ENCODE measurements at regions not wholly inside any gene's neighbourhood (a gene's known extent, or its start where the extent isn't known, plus 50 kb on each side); places are given as distances from the start of the nearest gene placed in this dataset.
A peak's percentile ranks its signal among the peaks of the same experiment; 100 is the strongest.

DNA sequence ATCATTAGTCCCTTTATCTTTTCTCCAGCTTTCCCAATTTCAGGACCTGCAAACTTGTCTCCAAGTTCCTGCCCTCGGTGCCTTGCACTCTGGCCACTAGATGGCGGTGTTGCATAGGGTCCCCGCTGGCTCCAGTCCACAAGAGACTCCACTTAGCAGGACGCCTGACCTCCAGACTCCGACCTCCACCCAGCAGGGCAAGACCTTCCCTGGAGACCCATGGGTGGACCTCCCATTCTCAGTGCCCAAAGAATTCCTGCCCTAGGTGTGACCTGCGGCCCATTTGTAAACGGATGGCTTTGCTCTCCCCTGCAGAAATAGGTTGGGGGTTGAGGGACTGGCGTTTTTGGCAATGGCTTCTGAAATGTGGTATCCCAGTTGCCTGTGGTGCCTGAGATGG lies 82.6 kb downstream of the LSM3 start:
- ChIA-PET POLR2A (ENCODE audit: unreplicated experiment) (no interaction called here), CTCF (interaction anchor here (0.6 to 1.1 kb wide), 3 partner anchors 58 to 207 kb away, joined by 3 to 7 read pairs (median 4); no protein-coding TSS in a partner anchor)
- Histone ChIP-seq H3K4me1 (replicated peaks; ENCODE audit: insufficient read depth) (peaks cover 44% of the 10 kb centered on the region), H4K20me1 (ENCODE audit: insufficient read depth) (no peaks in the 10 kb centered on the region), H3K27ac (no peak overlapping the region), H3K79me2 (ENCODE audit: low read depth) (no peaks in the 10 kb centered on the region), H3K4me3 (no peak overlapping the region), H3K9me3 (ENCODE audit: insufficient read depth, low read depth) (no peaks in the 10 kb centered on the region), H3K27me3 (ENCODE audit: insufficient read depth, low read depth) (no peaks in the 10 kb centered on the region), H3K36me3 (ENCODE audit: low read depth) (no peaks in the 10 kb centered on the region), H3K4me2 (peak overlapping the region; percentile 45), H2AFZ (no peak overlapping the region), H3F3A (ENCODE audit: insufficient read depth, low read depth) (peaks cover 23% of the 10 kb centered on the region), H3K9me2 (ENCODE audit: insufficient read depth) (no peaks in the 10 kb centered on the region)
- BruUV-seq (replicated peaks): no TSS peak
- DNase-seq: peak; percentile 61 to 83
- intact Hi-C loops (cut with micrococcal nuclease; ENCODE audit: unreplicated experiment): loop anchor here (1.0 to 10.0 kb wide), 10 partner anchors 58 to 656 kb away; partner anchors contain the start of gene SLC6A6
- TF ChIP-seq, protein P1, sequence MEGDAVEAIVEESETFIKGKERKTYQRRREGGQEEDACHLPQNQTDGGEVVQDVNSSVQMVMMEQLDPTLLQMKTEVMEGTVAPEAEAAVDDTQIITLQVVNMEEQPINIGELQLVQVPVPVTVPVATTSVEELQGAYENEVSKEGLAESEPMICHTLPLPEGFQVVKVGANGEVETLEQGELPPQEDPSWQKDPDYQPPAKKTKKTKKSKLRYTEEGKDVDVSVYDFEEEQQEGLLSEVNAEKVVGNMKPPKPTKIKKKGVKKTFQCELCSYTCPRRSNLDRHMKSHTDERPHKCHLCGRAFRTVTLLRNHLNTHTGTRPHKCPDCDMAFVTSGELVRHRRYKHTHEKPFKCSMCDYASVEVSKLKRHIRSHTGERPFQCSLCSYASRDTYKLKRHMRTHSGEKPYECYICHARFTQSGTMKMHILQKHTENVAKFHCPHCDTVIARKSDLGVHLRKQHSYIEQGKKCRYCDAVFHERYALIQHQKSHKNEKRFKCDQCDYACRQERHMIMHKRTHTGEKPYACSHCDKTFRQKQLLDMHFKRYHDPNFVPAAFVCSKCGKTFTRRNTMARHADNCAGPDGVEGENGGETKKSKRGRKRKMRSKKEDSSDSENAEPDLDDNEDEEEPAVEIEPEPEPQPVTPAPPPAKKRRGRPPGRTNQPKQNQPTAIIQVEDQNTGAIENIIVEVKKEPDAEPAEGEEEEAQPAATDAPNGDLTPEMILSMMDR (conservative IDR thresholded peaks at IDR 0.05): peak; percentile 99
- TF ChIP-seq EZH2 (IDR thresholded peaks at IDR 0.05; ENCODE audit: low read depth): no peak

DNA sequence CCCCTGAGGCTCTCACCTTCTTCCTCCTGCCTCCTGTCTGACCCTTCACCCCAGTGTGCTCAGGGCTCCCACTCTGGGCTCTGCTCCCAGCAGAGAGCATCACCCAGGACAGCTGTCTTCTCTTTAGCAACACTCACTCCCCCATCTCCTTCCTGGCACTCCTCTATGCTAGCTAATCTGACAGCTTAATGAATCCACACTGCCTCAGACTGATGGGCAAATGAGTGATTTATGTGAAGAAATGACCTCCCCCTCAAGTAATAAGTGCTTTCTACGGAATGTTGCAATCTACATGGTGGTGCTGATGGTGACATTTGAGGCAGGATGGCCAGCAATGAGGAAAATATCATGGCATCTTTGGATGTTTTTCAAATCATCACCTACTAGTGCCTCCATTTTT lies 83.6 kb downstream of the LSM3 start:
- no peak overlapping the region for H3K27ac ChIP-seq
- CTCF ChIA-PET: no interaction called here
- BruUV-seq (replicated peaks): no TSS peak

DNA sequence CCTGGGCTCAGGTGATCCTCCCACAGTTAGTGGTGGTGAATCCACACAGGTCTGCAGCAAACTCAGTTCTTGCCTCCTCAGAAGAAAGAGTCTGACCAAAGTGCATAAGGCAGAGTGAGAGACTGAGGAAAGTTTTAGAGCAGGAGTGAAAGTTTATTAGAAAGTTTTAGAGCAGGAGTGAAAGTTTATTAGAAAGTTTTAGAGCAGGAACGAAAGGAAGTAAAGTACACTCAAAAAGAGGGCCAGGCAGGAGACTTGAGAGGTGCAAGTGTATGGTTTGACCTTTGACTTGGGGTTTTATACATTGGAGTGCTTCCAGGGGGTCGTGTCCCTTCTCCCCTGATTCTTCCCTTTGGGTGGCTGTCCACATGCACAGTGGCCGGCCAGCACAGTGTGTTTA lies 84.2 kb downstream of the LSM3 start:
- Histone ChIP-seq H3K4me1 (replicated peaks; ENCODE audit: insufficient read depth) (peaks cover 47% of the 10 kb centered on the region), H3K27ac (no peak overlapping the region), H2AFZ (no peak overlapping the region), H3K4me2 (no peak overlapping the region), H3K79me2 (ENCODE audit: low read depth) (no peaks in the 10 kb centered on the region), H3K9me2 (ENCODE audit: insufficient read depth) (no peaks in the 10 kb centered on the region), H3K4me3 (no peak overlapping the region), H4K20me1 (ENCODE audit: insufficient read depth) (no peaks in the 10 kb centered on the region), H3K36me3 (ENCODE audit: low read depth) (no peaks in the 10 kb centered on the region), H3K27me3 (ENCODE audit: insufficient read depth, low read depth) (no peaks in the 10 kb centered on the region), H3K9me3 (ENCODE audit: insufficient read depth, low read depth) (no peaks in the 10 kb centered on the region), H3F3A (ENCODE audit: insufficient read depth, low read depth) (peaks cover 24% of the 10 kb centered on the region; the same call in 1 of the 2 replicates)
- no TSS peak for BruUV-seq (replicated peaks)
- DNase-seq: no peak
- ChIA-PET POLR2A (ENCODE audit: unreplicated experiment) (no interaction called here), CTCF (no interaction called here)
- intact Hi-C loops (cut with micrococcal nuclease; ENCODE audit: unreplicated experiment): loop anchor here (1.0 to 10.0 kb wide), 3 partner anchors 62 to 654 kb away; no protein-coding TSS in a partner anchor
- TF ChIP-seq EZH2 (IDR thresholded peaks at IDR 0.05; ENCODE audit: low read depth): no peak
- TF ChIP-seq, protein P1 (conservative IDR thresholded peaks at IDR 0.05): no peak

More for the DNA sequence above, 83.6 kb downstream of the LSM3 start:
- POLR2A ChIA-PET (ENCODE audit: unreplicated experiment): no interaction called here
- peaks cover 44% of the 10 kb centered on the region for H3K4me1 ChIP-seq (replicated peaks; ENCODE audit: insufficient read depth)
- no peaks in the 10 kb centered on the region for H3K36me3 ChIP-seq (ENCODE audit: low read depth)
- no peaks in the 10 kb centered on the region for H3K27me3 ChIP-seq (ENCODE audit: insufficient read depth, low read depth)
- intact Hi-C loops (cut with micrococcal nuclease; ENCODE audit: unreplicated experiment): loop anchor here (1.0 to 10.0 kb wide), 3 partner anchors 63 to 655 kb away; no protein-coding TSS in a partner anchor
- H2AFZ ChIP-seq: no peak overlapping the region
- no peaks in the 10 kb centered on the region for H3K9me2 ChIP-seq (ENCODE audit: insufficient read depth)
- TF ChIP-seq EZH2 (IDR thresholded peaks at IDR 0.05; ENCODE audit: low read depth): no peak
- TF ChIP-seq, protein P1 (conservative IDR thresholded peaks at IDR 0.05): no peak
- no peaks in the 10 kb centered on the region for H3K9me3 ChIP-seq (ENCODE audit: insufficient read depth, low read depth)
- no peak overlapping the region for H3K4me3 ChIP-seq
- H3K79me2 ChIP-seq (ENCODE audit: low read depth): no peaks in the 10 kb centered on the region
- no peak overlapping the region for H3K4me2 ChIP-seq
- DNase-seq: no peak
- H4K20me1 ChIP-seq (ENCODE audit: insufficient read depth): no peaks in the 10 kb centered on the region
- H3F3A ChIP-seq (ENCODE audit: insufficient read depth, low read depth): peaks cover 18% of the 10 kb centered on the region; the same call in 1 of the 2 replicates
